Ureter (tissue), 1 donor: ENCODE measurements at regions not wholly inside any gene's neighbourhood (a gene's known extent, or its start where the extent isn't known, plus 50 kb on each side); places are given as distances from the start of the nearest gene placed in this dataset.

Experiments used
- DNase-seq: peaks from one replicate; pipeline ENCODE4 v3.0.0-alpha.2; 2020; ENCODE audit warnings: low spot score
- donor health status: DM: yes; HTN: yes; CAD: no.

GRCh38 chr7:16167526-16167925 lies 253.8 kb downstream of the CRPPA start:
- no peak for DNase-seq

GRCh38 chr7:16144361-16144760 lies 277.0 kb downstream of the CRPPA start:
- no peak for DNase-seq

GRCh38 chr7:16137944-16138343 lies 283.4 kb downstream of the CRPPA start:
- no peak for DNase-seq

GRCh38 chr7:16136896-16137295 lies 284.4 kb downstream of the CRPPA start:
- DNase-seq = no peak

GRCh38 chr7:16135658-16136057 lies 285.7 kb downstream of the CRPPA start:
- no peak for DNase-seq

- DNase-seq = no peak
Observed at GRCh38 chr7:16130111-16131110, 290.9 kb downstream of the CRPPA start.

GRCh38 chr7:16129431-16130110 lies 291.8 kb downstream of the CRPPA start:
- DNase-seq = no peak

- DNase-seq = no peak
Observed at GRCh38 chr7:16123117-16123770, 298.1 kb downstream of the CRPPA start.

- no peak for DNase-seq
Observed at GRCh38 chr7:16121876-16122390, 299.4 kb downstream of the CRPPA start.

- DNase-seq = no peak
Observed at GRCh38 chr7:16115374-16115773, 306.0 kb downstream of the CRPPA start.

GRCh38 chr7:16114633-16115032 lies 306.7 kb downstream of the CRPPA start:
- no peak for DNase-seq

- DNase-seq = no peak
Observed at GRCh38 chr7:16114071-16114470, 307.3 kb downstream of the CRPPA start.

- no peak for DNase-seq
Observed at GRCh38 chr7:16113058-16113457, 308.3 kb downstream of the CRPPA start.

GRCh38 chr7:16106869-16107268 lies 314.5 kb downstream of the CRPPA start:
- no peak for DNase-seq

- no peak for DNase-seq
Observed at GRCh38 chr7:16106300-16106699, 315.0 kb downstream of the CRPPA start.

GRCh38 chr7:16099302-16099849 lies 322.0 kb downstream of the CRPPA start:
- no peak for DNase-seq

GRCh38 chr7:16098585-16099179 lies 322.7 kb downstream of the CRPPA start:
- DNase-seq = no peak

- no peak for DNase-seq
Observed at GRCh38 chr7:16098058-16098457, 323.3 kb downstream of the CRPPA start.

GRCh38 chr7:16095171-16095950 lies 326.0 kb downstream of the CRPPA start:
- no peak for DNase-seq

- DNase-seq = no peak
Observed at GRCh38 chr7:16094651-16095050, 326.7 kb downstream of the CRPPA start.

- no peak for DNase-seq
Observed at GRCh38 chr7:16092711-16093110, 328.6 kb downstream of the CRPPA start.
